DMS114 treated with DMSO at 0.1 percent for 48 hours (cell line): ENCODE measurements at regions not wholly inside any gene's neighbourhood (a gene's known extent, or its start where the extent isn't known, plus 50 kb on each side); places are given as distances from the start of the nearest gene placed in this dataset.

ENCODE experiments used
- DNase-seq: peaks from one replicate; lab custom pipeline; 2025; ENCODE audit not compliant: unreplicated experiment; lab: John Stamatoyannopoulos, UW

DNA sequence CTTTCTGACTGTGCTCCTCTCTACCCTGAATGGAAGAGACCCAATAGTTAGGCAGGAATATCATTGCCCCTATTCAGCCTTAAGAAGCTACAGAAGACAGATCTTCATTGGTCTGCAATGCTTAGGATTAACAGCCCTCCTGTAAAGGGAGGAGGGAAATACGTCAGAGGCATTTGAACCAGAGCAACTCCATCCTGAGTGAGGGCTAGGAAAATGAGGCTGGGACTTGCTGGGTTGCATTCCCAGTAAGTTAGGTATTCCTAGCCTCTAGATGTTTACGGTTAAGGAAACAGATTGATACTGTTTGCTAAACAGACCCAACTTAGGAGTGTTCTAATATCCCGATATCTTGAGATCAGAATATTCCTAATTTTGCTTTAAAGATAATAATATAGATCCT, 63.5 kb downstream of the PCDH18 start:
- DNase-seq = no peak

GRCh38 chr4:137467537-137467936, 64.8 kb downstream of the PCDH18 start:
- DNase-seq = no peak

DNA sequence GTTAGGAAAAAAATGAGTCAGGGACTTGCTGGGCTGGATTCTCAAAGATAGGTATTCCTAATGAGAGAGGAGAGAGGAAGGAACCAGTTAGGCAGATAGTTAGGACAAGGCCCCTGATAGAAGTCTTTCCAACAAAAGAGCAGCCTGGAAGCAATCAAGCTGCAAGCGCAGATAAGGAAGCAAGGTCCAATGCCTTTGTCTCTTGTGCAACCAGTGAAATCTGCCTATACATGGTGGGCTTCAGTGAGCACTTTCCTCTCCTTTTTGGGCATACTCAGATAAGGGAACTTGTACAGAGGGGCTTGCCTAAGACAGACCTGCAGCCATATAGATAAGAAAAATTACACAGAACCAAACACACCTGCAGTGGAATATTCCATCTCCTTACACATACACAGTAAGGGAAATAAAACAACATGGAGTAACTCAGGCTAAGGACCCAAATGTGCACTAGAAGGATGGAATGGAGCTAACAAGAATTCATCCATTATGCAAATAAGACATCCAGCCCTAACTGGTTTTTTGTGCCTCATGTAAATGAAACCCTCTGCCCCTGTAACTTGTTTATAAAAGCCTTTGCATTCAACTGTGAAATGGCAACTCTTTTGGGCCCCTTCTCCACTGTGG, 68.8 kb downstream of the PCDH18 start:
- DNase-seq = no peak

GRCh38 chr4:137455647-137456321, 76.5 kb downstream of the PCDH18 start:
- no peak for DNase-seq

- DNase-seq = no peak
Measured at GRCh38 chr4:137454767-137455166, 77.5 kb downstream of the PCDH18 start.

DNA sequence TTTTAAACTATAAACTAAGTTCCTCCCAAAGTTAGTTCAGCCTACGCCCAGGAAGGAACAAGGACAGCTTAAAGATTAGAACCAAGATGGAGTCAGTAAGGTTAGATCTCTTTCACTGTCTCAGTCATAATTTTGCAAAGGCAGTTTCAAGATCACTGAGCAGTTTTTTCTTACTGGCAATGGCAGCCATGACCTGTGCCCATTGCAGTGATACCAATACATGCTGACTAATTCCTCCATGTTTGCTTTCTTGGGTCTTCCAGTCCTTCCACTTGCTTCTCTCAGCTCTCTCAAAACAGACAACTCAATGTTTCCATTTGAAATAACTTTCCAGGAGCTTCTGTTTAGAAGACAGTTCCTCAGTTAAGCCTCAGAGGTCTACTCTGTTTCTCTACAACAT, 79.5 kb downstream of the PCDH18 start:
- no peak for DNase-seq

DNA sequence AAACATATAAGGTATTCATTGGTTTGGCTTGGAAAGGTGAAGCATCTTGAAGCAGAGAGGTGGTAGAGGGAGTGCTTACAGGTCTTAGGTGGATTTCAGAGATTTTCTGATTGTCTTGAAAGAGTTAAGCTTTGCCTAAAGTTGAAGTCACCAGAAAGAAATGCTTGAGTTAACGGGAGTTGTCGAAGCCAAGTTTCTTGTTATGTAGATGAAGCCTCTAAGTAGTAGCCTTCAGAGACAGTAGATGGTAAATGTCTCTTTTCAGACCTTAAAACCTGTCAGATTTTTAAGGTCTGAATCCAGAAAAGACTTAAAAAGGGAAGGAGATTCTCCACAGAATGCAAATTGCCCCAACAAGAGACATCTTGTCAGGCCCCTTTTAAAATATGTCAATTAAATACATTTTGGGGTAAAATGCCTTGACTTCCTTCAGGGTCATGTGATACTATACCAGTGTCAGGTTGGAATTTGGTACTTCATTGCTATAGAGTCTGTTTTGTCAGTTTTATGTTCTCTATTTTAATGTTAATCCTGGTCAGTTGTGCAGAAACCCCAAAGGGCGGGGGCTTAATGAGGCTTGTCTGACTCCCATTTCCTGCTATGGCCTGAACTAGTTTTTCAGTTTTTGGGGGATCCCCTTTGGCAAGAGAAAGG, 81.0 kb downstream of the PCDH18 start:
- DNase-seq = no peak

GRCh38 chr4:137448402-137448801, 83.9 kb downstream of the PCDH18 start:
- no peak for DNase-seq

GRCh38 chr4:137446071-137446470, 86.2 kb downstream of the PCDH18 start:
- no peak for DNase-seq

DNA sequence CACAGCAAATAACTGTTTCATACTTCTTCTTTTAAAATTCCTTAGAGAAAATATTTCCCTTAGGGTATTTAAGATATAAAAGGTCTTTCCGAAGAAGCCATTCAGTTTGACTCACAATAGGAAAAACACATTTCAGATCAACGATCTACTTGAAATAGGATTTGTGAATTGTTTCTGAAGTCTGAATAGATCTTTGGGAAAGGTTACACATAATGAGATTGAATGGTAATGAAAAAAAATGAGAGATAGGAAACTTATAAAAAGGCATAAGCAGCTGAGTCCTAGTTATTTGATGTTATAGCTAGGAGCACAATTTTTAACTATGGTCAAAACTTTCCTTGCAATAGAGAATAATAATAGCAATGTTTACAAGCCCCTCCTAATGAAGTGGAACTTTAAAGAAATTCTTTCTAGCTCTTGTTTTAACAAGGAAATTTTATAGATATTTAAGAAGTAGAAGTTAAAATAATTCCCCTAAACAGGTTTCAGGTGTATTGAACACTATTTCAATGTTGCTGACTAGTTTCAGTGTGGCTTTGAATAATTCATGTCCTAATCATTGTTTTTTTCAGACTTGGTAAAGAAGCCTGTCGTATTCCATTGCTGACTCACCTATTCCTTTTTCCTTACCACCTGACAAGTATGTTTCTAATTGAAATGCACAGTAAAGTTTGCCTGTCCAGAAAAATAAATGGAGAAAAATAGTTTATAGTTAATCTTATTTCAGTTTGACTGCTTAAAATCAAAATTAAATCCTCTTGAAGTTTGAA, 89.1 kb downstream of the PCDH18 start:
- DNase-seq = no peak

DNA sequence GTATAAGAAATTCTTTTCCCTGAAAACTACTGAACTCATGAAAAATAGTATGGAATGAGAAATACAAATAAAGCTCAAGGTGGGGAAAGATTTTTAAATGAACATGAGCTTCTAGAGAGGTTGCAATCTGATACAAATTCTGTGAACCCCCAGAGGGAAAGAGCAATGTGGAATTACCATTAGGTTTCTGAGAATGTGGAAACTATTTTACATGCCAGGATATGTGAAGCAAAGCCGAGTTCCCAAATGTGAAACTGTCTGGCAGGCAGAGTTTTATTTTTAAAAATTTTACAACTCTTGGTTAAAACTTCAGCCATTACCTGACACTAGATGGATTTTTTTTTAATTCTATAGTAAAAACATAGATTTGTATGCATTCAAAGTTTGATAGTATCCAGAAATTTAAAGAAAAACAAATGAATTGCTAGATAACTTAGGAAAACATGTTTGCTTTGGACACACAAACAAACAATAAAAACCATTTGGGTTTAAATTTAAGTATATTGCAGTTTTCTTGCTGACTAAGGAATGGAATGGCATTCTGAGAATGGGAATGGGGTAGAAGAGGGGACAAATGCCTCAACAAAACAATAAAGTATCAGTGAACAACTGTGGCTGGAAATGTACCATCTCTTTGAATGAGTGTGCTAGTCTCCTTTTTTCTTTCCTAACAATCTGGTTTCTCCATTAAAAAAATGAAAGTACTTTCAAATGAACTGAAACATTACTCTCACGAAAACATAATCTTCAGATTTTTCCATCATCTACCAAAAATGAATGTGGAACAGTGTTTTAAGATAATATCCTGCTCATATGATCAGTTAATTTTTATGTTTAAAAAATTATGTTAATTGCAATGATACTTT, 99.6 kb downstream of the PCDH18 start:
- no peak for DNase-seq

DNA sequence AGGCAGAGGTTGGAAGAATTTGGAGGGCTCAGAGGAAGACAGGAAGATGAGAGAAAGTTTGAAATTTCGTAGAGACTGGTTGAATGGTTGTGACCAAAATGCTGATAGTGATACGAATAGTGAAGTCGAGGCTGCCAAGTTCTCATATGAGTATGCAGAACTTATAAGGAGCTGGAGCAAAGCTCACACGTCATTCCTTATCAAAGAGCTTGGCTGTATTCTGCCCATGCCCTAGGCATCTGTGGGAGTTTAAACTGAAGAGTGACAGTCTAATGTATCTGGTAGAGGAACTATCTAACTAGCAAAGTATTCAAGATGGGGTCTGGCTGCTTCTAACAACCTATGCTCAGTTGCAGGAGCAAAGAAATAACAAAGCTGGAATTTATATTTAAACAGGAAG, 102.1 kb downstream of the PCDH18 start:
- no peak for DNase-seq

DNA sequence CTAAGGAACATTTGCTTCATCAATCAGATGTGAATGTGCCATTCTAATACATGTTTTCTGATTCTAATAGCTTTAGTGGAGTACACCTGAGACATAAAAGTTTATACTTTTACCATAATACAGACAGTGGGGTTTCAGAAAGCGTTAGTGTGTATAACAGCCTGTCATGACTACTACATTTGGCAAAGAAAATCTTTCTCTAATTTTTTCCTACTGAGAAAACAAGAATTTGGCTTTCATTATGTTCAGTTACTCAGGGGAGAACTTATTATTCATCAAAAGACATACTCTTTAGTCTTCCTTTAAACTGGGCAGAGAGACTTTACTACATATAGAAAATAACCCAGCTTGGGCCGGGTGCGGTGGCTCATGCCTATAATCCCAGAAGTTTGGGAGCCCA, 104.9 kb downstream of the PCDH18 start:
- no peak for DNase-seq

GRCh38 chr4:137425281-137425680, 107.0 kb downstream of the PCDH18 start:
- DNase-seq = no peak

DNA sequence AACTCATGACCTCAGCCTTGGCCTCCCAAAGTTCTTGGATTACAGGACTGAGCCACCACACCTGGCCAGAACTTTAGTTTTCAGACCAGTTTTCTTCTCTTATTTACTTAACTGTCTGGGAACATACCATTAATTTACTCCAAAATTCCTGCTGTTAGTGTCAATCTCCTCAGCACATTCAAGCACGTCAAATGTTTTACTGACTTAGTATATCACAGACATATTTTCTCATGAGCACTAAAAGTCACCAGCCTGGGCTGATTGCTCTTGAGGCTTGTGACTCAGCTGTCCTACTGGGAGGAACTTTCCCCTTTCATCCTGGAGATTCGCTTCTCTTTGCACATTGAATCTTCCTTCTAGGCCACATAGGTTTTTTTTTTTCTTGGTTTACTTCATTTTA, 109.6 kb downstream of the PCDH18 start:
- DNase-seq = no peak

DNA sequence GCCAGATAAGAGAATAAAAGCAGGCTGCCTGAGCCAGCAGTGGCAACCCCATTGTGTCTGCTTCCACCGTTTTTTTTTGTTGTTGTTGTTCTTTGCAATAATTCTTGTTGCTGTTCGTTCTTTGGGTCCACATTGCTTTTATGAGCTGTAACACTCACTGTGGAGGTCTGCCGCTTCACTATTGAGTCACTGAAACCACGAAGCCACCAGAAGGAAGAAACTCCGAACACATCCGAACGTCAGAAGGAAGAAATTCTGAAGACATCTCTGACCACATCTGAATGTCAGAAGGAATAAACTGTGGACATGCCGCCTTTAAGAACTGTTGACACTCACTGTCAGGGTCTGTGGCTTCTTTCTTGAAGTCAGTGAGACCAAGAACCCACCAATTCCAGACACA, 110.5 kb downstream of the PCDH18 start:
- no peak for DNase-seq

- DNase-seq = no peak
Measured at GRCh38 chr4:137420901-137421396, 111.3 kb downstream of the PCDH18 start.

- DNase-seq = no peak
Measured at GRCh38 chr4:137417676-137418075, 114.6 kb downstream of the PCDH18 start.

DNA sequence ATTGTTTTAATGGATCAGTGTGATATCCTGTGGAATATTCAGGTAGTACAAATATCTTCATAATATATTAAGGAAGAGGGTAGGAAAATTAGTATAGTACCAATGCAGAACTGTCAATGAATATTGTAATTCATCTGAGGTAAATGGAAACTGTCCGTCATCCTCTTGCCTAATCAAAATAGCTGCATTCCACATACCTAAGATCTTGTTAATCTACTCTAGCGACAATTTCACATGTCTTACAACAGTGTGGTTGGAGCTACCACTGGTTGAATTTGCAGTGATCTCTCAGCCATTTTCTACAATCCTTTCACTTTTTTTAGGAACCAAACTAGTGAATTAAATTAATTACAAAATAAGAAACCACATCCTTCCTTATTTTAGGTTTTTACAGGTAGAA, 117.5 kb downstream of the PCDH18 start:
- DNase-seq = no peak

- DNase-seq = no peak
Measured at GRCh38 chr4:137408527-137409177, 123.6 kb downstream of the PCDH18 start.
